Middle frontal gyrus (tissue), 1 donor: ENCODE measurements at regions not wholly inside any gene's neighbourhood (a gene's known extent, or its start where the extent isn't known, plus 50 kb on each side); places are given as distances from the start of the nearest gene placed in this dataset.
"Not testable (repeated sequence)": the region's sequence is repeated elsewhere in the genome, so short reads cannot be mapped to it uniquely, and the experiment has no call there.

Source experiments
- DNase-seq: peaks from one replicate; pipeline ENCODE4 v3.0.0-alpha.2; 2015; ENCODE audit warnings: low spot score; ENCODE audit errors: extremely low spot score

GRCh38 chr5:119694284-119694683, 64.9 kb downstream of the FAM170A start:
- DNase-seq = no peak

- no peak for DNase-seq
Measured at GRCh38 chr5:119706049-119706448, 76.7 kb downstream of the FAM170A start.

- DNase-seq = no peak
Measured at GRCh38 chr5:119708076-119708790, 78.9 kb downstream of the FAM170A start.

GRCh38 chr5:119721775-119722174, 92.4 kb downstream of the FAM170A start:
- DNase-seq = no peak

- DNase-seq = not testable (repeated sequence)
Measured at GRCh38 chr5:119725291-119725690, 95.9 kb downstream of the FAM170A start.

- no peak for DNase-seq
Measured at GRCh38 chr5:119726544-119726943, 97.2 kb downstream of the FAM170A start.

- DNase-seq = no peak
Measured at GRCh38 chr5:119740225-119740624, 110.9 kb downstream of the FAM170A start.

GRCh38 chr5:119741691-119742090, 112.3 kb downstream of the FAM170A start:
- DNase-seq = no peak

GRCh38 chr5:119742311-119742710, 113.0 kb downstream of the FAM170A start:
- no peak for DNase-seq

GRCh38 chr5:119743927-119744326, 114.6 kb downstream of the FAM170A start:
- no peak for DNase-seq

- no peak for DNase-seq
Measured at GRCh38 chr5:119745976-119746375, 116.6 kb downstream of the FAM170A start.

GRCh38 chr5:119746984-119747383, 117.6 kb downstream of the FAM170A start:
- DNase-seq = no peak

- no peak for DNase-seq
Measured at GRCh38 chr5:119750887-119751733, 121.8 kb downstream of the FAM170A start.

- no peak for DNase-seq
Measured at GRCh38 chr5:119751734-119752094, 122.4 kb downstream of the FAM170A start.

GRCh38 chr5:119752921-119753886, 123.8 kb downstream of the FAM170A start:
- DNase-seq = no peak

- not testable (repeated sequence) for DNase-seq
Measured at GRCh38 chr5:119754825-119755224, 125.5 kb downstream of the FAM170A start.

GRCh38 chr5:119757276-119757675, 127.9 kb downstream of the FAM170A start:
- no peak for DNase-seq

GRCh38 chr5:119769695-119770693, 140.6 kb downstream of the FAM170A start:
- DNase-seq = not testable (repeated sequence)

- not testable (repeated sequence) for DNase-seq
Measured at GRCh38 chr5:119780145-119780544, 150.8 kb downstream of the FAM170A start.

- no peak for DNase-seq
Measured at GRCh38 chr5:119785057-119785456, 155.7 kb downstream of the FAM170A start.
